HUDEP-2 (cell line): ENCODE measurements at regions not wholly inside any gene's neighbourhood (a gene's known extent, or its start where the extent isn't known, plus 50 kb on each side); places are given as distances from the start of the nearest gene placed in this dataset.
"Not testable (repeated sequence)": the region's sequence is repeated elsewhere in the genome, so short reads cannot be mapped to it uniquely, and the experiment has no call there.

ENCODE experiments used
- DNase-seq, 76 experiments: peaks; one replicate each; lab custom pipeline; 2025; ENCODE audit not compliant: unreplicated experiment in 76 of 76; lab: John Stamatoyannopoulos, UW

GRCh38 chr11:114924042-114924441, 245.7 kb downstream of the NXPE2 start:
- no peak for DNase-seq

GRCh38 chr11:114925591-114925990, 247.3 kb downstream of the NXPE2 start:
- no peak for DNase-seq

- DNase-seq = no peak
Observed at GRCh38 chr11:114928260-114928870, 250.0 kb downstream of the NXPE2 start.

GRCh38 chr11:114929351-114930000, 251.1 kb downstream of the NXPE2 start:
- no peak for DNase-seq

GRCh38 chr11:114938799-114939198, 260.5 kb downstream of the NXPE2 start:
- no peak for DNase-seq

- DNase-seq = no peak
Observed at GRCh38 chr11:114942207-114942606, 263.9 kb downstream of the NXPE2 start.

- no peak for DNase-seq
Observed at GRCh38 chr11:114949614-114950351, 271.5 kb downstream of the NXPE2 start.

GRCh38 chr11:114953039-114953438, 274.7 kb downstream of the NXPE2 start:
- no peak for DNase-seq

- DNase-seq = no peak
Observed at GRCh38 chr11:114955923-114956322, 277.6 kb downstream of the NXPE2 start.

GRCh38 chr11:114956566-114956965, 278.2 kb downstream of the NXPE2 start:
- no peak for DNase-seq

GRCh38 chr11:114959953-114960505, 281.7 kb downstream of the NXPE2 start:
- DNase-seq = no peak

GRCh38 chr11:114960819-114961218, 282.5 kb downstream of the NXPE2 start:
- not testable (repeated sequence) for DNase-seq

- DNase-seq = no peak
Observed at GRCh38 chr11:114964676-114965214, 286.4 kb downstream of the NXPE2 start.

GRCh38 chr11:114970927-114971645, 292.8 kb downstream of the NXPE2 start:
- no peak for DNase-seq

GRCh38 chr11:114972105-114972504, 293.8 kb downstream of the NXPE2 start:
- no peak for DNase-seq

GRCh38 chr11:114977651-114978050, 299.3 kb downstream of the NXPE2 start:
- DNase-seq = no peak

- DNase-seq = no peak
Observed at GRCh38 chr11:114982141-114982540, 303.8 kb downstream of the NXPE2 start.

- DNase-seq = peak in 14 of 76 experiments; percentile 2 to 63 (median 36)
Observed at GRCh38 chr11:114984611-114985163, 306.4 kb downstream of the NXPE2 start.

GRCh38 chr11:114986365-114986764, 308.0 kb downstream of the NXPE2 start:
- no peak for DNase-seq

- DNase-seq = no peak
Observed at GRCh38 chr11:114987186-114987760, 308.9 kb downstream of the NXPE2 start.
